ENCODE measurements at regions not wholly inside any gene's neighbourhood (a gene's known extent, or its start where the extent isn't known, plus 50 kb on each side); places are given as distances from the start of the nearest gene placed in this dataset.
A peak's percentile ranks its signal among the peaks of the same experiment; 100 is the strongest.

GRCh38 chr11:119798656-119799055, 69.7 kb upstream of the NECTIN1 start:
- Mint-ChIP-seq H3K27ac (ENCODE audit: unreplicated experiment) (no peak overlapping the region), H3K9me3 (no peaks in the 10 kb centered on the region), H3K27me3 (ENCODE audit: low read depth) (peaks cover 4% of the 10 kb centered on the region), H3K4me3 (no peak overlapping the region), H3K4me1 (peaks cover 33% of the 10 kb centered on the region), H3K36me3 (ENCODE audit: low read depth) (no peaks in the 10 kb centered on the region)
- no peak for DNase-seq (ENCODE audit: low read depth, low spot score)
- TF ChIP-seq, protein P1, sequence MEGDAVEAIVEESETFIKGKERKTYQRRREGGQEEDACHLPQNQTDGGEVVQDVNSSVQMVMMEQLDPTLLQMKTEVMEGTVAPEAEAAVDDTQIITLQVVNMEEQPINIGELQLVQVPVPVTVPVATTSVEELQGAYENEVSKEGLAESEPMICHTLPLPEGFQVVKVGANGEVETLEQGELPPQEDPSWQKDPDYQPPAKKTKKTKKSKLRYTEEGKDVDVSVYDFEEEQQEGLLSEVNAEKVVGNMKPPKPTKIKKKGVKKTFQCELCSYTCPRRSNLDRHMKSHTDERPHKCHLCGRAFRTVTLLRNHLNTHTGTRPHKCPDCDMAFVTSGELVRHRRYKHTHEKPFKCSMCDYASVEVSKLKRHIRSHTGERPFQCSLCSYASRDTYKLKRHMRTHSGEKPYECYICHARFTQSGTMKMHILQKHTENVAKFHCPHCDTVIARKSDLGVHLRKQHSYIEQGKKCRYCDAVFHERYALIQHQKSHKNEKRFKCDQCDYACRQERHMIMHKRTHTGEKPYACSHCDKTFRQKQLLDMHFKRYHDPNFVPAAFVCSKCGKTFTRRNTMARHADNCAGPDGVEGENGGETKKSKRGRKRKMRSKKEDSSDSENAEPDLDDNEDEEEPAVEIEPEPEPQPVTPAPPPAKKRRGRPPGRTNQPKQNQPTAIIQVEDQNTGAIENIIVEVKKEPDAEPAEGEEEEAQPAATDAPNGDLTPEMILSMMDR (conservative IDR thresholded peaks at IDR 0.05) = no peak

- Mint-ChIP-seq H3K27me3 (ENCODE audit: low read depth) (peaks cover 4% of the 10 kb centered on the region), H3K36me3 (ENCODE audit: low read depth) (no peaks in the 10 kb centered on the region), H3K4me1 (peaks cover 33% of the 10 kb centered on the region), H3K4me3 (no peak overlapping the region), H3K9me3 (no peaks in the 10 kb centered on the region), H3K27ac (ENCODE audit: unreplicated experiment) (no peak overlapping the region)
- no peak for DNase-seq (ENCODE audit: low read depth, low spot score)
- TF ChIP-seq, protein P1 (conservative IDR thresholded peaks at IDR 0.05) = no peak
These were observed 68.7 kb upstream of the NECTIN1 start for GRCh38 chr11:119797736-119798135.

DNA sequence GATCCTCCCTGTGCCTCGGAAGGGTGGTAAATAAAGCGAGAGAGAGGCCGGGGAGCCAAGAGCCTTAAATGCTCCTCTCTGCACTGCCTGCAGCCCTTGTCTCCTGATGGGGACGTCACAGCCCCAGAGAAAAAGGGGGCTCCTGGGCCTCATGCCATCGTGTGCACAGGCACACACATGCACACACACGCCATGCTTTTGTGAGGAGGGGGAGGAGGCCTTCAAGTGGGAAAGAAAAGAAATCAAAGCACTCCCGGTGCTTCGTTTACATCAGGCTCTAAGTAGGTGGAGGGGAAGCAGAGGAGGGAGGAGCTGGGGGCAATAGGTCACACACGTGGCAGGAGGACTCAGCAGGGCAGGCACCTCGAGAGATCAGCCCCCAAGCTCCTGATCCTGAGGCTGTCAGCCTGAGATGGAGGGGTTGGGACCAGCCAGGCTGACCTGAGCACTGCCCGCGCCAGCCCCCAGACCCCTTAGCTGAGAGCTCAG, 68.2 kb upstream of the NECTIN1 start:
- DNase-seq (ENCODE audit: low read depth, low spot score) = peak; percentile 9
- Mint-ChIP-seq H3K9me3 (no peaks in the 10 kb centered on the region), H3K27me3 (ENCODE audit: low read depth) (peaks cover 4% of the 10 kb centered on the region), H3K36me3 (ENCODE audit: low read depth) (no peaks in the 10 kb centered on the region), H3K4me1 (peaks cover 33% of the 10 kb centered on the region), H3K27ac (ENCODE audit: unreplicated experiment) (peak overlapping the region; percentile 60), H3K4me3 (no peak overlapping the region)
- TF ChIP-seq, protein P1 (conservative IDR thresholded peaks at IDR 0.05) = no peak

- no peak overlapping the region for H3K4me3 Mint-ChIP-seq
- H3K36me3 Mint-ChIP-seq (ENCODE audit: low read depth) = no peaks in the 10 kb centered on the region
- no peaks in the 10 kb centered on the region for H3K9me3 Mint-ChIP-seq
- TF ChIP-seq, protein P1 (conservative IDR thresholded peaks at IDR 0.05) = no peak
- H3K4me1 Mint-ChIP-seq = peaks cover 33% of the 10 kb centered on the region
- no peak for DNase-seq (ENCODE audit: low read depth, low spot score)
- peaks cover 3% of the 10 kb centered on the region for H3K27me3 Mint-ChIP-seq (ENCODE audit: low read depth)
- peak overlapping the region; percentile 60 for H3K27ac Mint-ChIP-seq (ENCODE audit: unreplicated experiment)
These were observed 67.5 kb upstream of the NECTIN1 start for GRCh38 chr11:119796363-119797060.

DNA sequence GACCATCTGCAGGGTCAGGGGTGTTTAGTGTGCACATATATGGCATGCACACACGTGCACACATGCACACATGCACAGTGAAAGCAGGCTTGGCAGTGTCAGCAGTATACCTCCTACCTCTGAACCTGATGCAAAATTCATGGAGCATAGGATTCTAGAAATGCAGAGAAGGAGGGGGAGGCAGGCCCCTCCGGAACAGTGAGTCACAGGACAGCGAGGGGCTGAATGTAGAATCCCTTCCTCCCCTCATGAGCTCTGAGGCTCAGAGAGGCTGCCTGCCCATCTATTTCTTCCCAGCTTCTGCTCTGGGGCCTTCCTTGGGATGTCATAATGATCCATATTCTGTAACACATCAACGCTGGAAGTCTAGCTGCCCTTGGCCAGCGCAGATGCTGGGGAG, 66.7 kb upstream of the NECTIN1 start:
- peaks cover 38% of the 10 kb centered on the region for H3K4me1 Mint-ChIP-seq
- H3K27me3 Mint-ChIP-seq (ENCODE audit: low read depth) = peaks cover 2% of the 10 kb centered on the region
- no peaks in the 10 kb centered on the region for H3K9me3 Mint-ChIP-seq
- no peaks in the 10 kb centered on the region for H3K36me3 Mint-ChIP-seq (ENCODE audit: low read depth)
- TF ChIP-seq, protein P1 (conservative IDR thresholded peaks at IDR 0.05) = no peak
- H3K4me3 Mint-ChIP-seq = no peak overlapping the region
- DNase-seq (ENCODE audit: low read depth, low spot score) = no peak
- no peak overlapping the region for H3K27ac Mint-ChIP-seq (ENCODE audit: unreplicated experiment)
